Karpas-422 (cell line): ENCODE measurements at regions not wholly inside any gene's neighbourhood (a gene's known extent, or its start where the extent isn't known, plus 50 kb on each side); places are given as distances from the start of the nearest gene placed in this dataset.

Experiments used
- DNase-seq: peaks from one replicate; pipeline ENCODE4 v3.0.0-alpha.2; 2015
- H2AFZ ChIP-seq: fragments of 200-600 bp; sonication (generic); 2 replicates; pipeline ENCODE4 v1.6.1; 2014; ENCODE audit warnings: antibody characterized with exemption, low read length, mixed read lengths
- H3K27ac ChIP-seq: fragments of 200-600 bp; sonication (generic); 2 replicates; pipeline ENCODE4 v1.5.1; 2014; ENCODE audit warnings: mild to moderate bottlenecking, low read length, moderate library complexity
- H3K27me3 ChIP-seq: fragments of 200-600 bp; sonication (generic); 2 replicates; pipeline ENCODE4 v1.6.1; 2014; ENCODE audit warnings: low read length, mixed read lengths
- H3K36me3 ChIP-seq: fragments of 200-600 bp; sonication (generic); 2 replicates; pipeline ENCODE4 v1.6.1; 2014; ENCODE audit warnings: low read length, mixed read lengths; ENCODE audit not compliant: insufficient read depth
- H3K4me1 ChIP-seq: fragments of 200-600 bp; sonication (generic); 2 replicates; pipeline ENCODE4 v1.6.1; 2014; ENCODE audit warnings: mild to moderate bottlenecking, low read length, mixed read lengths
- H3K4me2 ChIP-seq: fragments of 200-600 bp; sonication (generic); 2 replicates; pipeline ENCODE4 v1.6.1; 2014; ENCODE audit warnings: low read length, low read depth, mild to moderate bottlenecking; ENCODE audit not compliant: poor library complexity, severe bottlenecking
- H3K4me3 ChIP-seq: fragments of 200-600 bp; sonication (generic); 2 replicates; pipeline ENCODE4 v1.5.1; 2014; ENCODE audit warnings: mild to moderate bottlenecking, antibody characterized with exemption, low read length, mixed read lengths
- H3K79me2 ChIP-seq: fragments of 200-600 bp; sonication (generic); 2 replicates; pipeline ENCODE4 v1.6.1; 2014; ENCODE audit warnings: mild to moderate bottlenecking, low read length, mixed read lengths
- H3K9ac ChIP-seq: fragments of 200-600 bp; sonication (generic); 2 replicates; pipeline ENCODE4 v1.6.0; 2014; ENCODE audit warnings: low read length
- H3K9me2 ChIP-seq: fragments of 200-600 bp; sonication (generic), shearing (Covaris generic); replicated peaks from 2 replicates; pipeline ENCODE4 v1.6.0; 2014; ENCODE audit warnings: mild to moderate bottlenecking, low read length, moderate library complexity; ENCODE audit not compliant: insufficient read depth
- H3K9me3 ChIP-seq: fragments of 300-700, 200-600 bp; sonication (generic); 2 replicates; pipeline ENCODE4 v1.6.1; 2014; ENCODE audit warnings: low read length, mixed read lengths
- H4K20me1 ChIP-seq: fragments of 200-600 bp; sonication (generic); 2 replicates; pipeline ENCODE4 v1.6.1; 2014; ENCODE audit warnings: mild to moderate bottlenecking, antibody characterized with exemption, low read length, low read depth; ENCODE audit not compliant: insufficient read depth

DNA sequence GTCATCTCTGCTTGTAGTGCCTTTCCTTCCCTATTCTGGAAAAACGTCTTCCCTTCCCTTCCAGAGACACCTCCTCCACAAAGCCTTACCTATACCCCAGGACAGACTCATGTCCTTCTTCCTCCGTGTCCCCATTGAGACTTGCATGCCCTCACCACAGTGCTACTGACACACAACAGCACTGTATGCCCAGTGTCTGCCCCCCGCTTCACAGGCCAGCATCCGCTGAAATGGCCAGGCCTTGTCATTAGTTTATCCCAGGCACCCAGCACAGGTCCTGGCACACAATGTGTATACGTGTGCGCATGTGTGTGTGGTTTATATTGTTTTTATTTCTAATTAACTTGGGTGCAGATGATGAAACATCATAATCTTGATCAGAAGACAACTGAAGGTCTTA is 130.1 kb upstream of the CCL2 start:
- no peak for DNase-seq

DNA sequence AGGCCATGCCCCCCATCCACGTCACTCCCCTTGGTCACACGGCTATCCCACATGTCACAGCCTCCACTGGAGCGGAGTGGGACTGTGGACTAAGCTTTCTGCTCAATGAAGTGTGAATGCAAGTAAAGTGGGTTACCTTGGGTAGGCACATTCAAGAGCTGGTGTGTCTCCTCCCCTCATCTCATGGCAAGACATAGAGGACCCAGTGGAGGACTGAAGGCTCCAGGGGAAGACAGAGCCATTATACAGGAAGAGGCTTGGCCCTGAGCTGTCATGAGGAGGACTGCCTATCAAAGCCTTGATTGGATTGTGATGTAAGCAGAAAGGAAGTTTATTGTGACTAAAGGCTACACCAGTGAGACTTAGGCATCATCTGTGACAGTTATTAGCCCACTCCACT is 129.2 kb upstream of the CCL2 start:
- Histone ChIP-seq H3K4me1 (no peaks in the 10 kb centered on the region), H3K9ac (no peak overlapping the region), H3K79me2 (no peaks in the 10 kb centered on the region), H3K4me2 (no peak overlapping the region), H3K9me2 (no peaks in the 10 kb centered on the region), H3K27me3 (no peaks in the 10 kb centered on the region), H2AFZ (no peak overlapping the region), H3K4me3 (no peak overlapping the region), H3K27ac (no peak overlapping the region), H3K9me3 (no peaks in the 10 kb centered on the region), H4K20me1 (no peaks in the 10 kb centered on the region), H3K36me3 (no peaks in the 10 kb centered on the region)
- no peak for DNase-seq

More for the DNA sequence above, 130.1 kb upstream of the CCL2 start:
- H4K20me1 ChIP-seq, result no peaks in the 10 kb centered on the region
- H2AFZ ChIP-seq, result no peak overlapping the region
- no peak overlapping the region for H3K9ac ChIP-seq
- no peaks in the 10 kb centered on the region for H3K27me3 ChIP-seq
- H3K27ac ChIP-seq, result no peak overlapping the region
- H3K36me3 ChIP-seq, result no peaks in the 10 kb centered on the region
- H3K9me2 ChIP-seq, result no peaks in the 10 kb centered on the region
- no peak overlapping the region for H3K4me2 ChIP-seq
- H3K4me1 ChIP-seq, result no peaks in the 10 kb centered on the region
- H3K4me3 ChIP-seq, result no peak overlapping the region
- no peaks in the 10 kb centered on the region for H3K79me2 ChIP-seq
- no peaks in the 10 kb centered on the region for H3K9me3 ChIP-seq

DNA sequence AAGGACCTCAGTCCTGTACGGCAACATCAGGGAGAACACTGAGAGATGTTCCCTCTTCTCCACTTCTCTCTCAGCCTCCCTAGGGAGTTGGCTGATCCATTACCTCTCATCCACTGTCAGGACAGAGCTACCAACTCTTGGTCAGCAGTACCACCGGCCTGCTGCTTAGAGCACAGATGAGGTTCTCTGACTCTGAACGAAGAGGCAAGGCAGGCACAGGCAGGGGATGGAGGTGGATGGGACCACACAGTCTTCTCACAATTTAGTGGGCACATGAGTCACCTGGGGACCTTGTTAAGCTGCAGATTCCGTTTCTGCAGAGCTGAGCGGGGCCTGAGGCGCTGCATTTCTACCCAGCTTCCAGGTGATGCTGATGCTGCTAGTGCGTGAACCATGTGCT is 128.6 kb upstream of the CCL2 start:
- no peak for DNase-seq

DNA sequence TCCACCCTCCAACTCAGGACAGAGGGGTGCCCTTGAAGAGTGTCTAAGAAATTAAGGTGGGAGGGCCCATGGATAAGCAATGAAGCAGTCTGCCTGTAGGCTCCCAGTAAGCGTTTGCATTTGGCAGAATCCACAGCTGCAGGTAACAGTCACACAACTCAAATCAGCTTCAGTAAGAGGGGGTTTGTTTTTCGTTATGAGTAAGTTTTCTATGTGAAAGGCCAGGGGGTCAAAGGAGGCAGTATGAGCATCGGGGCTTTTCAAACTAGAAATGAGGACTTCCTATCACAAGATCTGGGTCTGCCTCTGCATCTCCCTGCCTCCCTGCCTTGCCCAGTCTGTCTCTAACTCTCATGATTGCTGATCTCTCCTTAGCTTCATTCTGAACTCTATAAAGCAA is 128.1 kb upstream of the CCL2 start:
- H3K36me3 ChIP-seq, result no peaks in the 10 kb centered on the region
- no peak overlapping the region for H3K4me3 ChIP-seq
- H3K9me2 ChIP-seq, result no peaks in the 10 kb centered on the region
- H2AFZ ChIP-seq, result no peak overlapping the region
- no peaks in the 10 kb centered on the region for H3K79me2 ChIP-seq
- H3K27ac ChIP-seq, result no peak overlapping the region
- no peaks in the 10 kb centered on the region for H3K27me3 ChIP-seq
- no peak for DNase-seq
- H3K4me2 ChIP-seq, result no peak overlapping the region
- no peaks in the 10 kb centered on the region for H3K9me3 ChIP-seq
- H4K20me1 ChIP-seq, result no peaks in the 10 kb centered on the region
- H3K4me1 ChIP-seq, result no peaks in the 10 kb centered on the region
- H3K9ac ChIP-seq, result no peak overlapping the region

More for the DNA sequence above, 128.6 kb upstream of the CCL2 start:
- Histone ChIP-seq H3K36me3 (no peaks in the 10 kb centered on the region), H4K20me1 (no peaks in the 10 kb centered on the region), H3K27me3 (no peaks in the 10 kb centered on the region), H3K4me2 (no peak overlapping the region), H3K9me3 (no peaks in the 10 kb centered on the region), H3K4me1 (no peaks in the 10 kb centered on the region), H3K79me2 (no peaks in the 10 kb centered on the region), H2AFZ (no peak overlapping the region), H3K27ac (no peak overlapping the region), H3K9me2 (no peaks in the 10 kb centered on the region), H3K9ac (no peak overlapping the region), H3K4me3 (no peak overlapping the region)

DNA sequence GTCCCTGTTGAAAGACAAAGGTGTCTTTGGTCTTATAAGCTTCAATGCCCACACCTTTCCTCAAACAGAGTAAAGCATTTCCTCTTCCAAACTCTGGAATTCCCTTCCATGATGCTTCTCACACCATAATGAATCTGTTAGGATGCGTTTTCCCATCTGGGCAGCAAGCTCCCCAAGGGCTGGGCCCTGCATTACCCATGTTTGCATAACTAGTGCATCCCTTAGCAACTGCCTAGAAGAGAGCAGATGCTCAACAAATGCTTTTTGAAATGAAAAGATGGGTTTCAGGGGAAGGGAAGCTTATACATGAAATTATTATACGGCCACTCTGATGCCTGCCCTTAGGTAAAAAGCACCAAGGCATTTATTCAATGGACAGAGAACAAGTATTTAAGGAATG is 124.5 kb upstream of the CCL2 start:
- Histone ChIP-seq H3K4me3 (no peak overlapping the region), H3K9me3 (no peaks in the 10 kb centered on the region), H4K20me1 (no peaks in the 10 kb centered on the region), H2AFZ (no peak overlapping the region), H3K9me2 (no peaks in the 10 kb centered on the region), H3K9ac (no peak overlapping the region), H3K36me3 (no peaks in the 10 kb centered on the region), H3K4me2 (no peak overlapping the region), H3K27ac (no peak overlapping the region), H3K79me2 (no peaks in the 10 kb centered on the region), H3K27me3 (no peaks in the 10 kb centered on the region), H3K4me1 (no peaks in the 10 kb centered on the region)
- DNase-seq, result no peak

DNA sequence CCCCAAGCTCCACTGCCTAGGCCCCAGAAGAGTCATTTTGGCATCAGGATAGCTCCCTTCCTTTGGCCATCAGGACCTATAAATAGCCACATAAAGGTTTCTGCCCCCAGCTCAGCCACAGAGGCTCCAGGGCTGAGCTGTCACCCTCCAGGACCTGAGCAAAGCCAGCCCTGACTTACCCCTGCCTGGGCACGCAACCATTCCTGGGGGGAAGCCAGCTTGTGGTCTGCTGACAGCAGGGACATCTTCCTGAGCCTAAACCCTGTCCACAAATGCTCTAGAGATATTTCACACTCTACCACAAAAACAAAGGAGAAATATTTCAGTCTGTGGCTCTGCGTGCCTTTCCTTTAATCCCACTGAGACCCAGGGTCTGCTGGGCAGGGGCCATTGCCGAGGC is 123.7 kb upstream of the CCL2 start:
- Histone ChIP-seq H3K4me3 (no peak overlapping the region), H3K9me3 (no peaks in the 10 kb centered on the region), H3K4me2 (no peak overlapping the region), H2AFZ (no peak overlapping the region), H4K20me1 (no peaks in the 10 kb centered on the region), H3K9ac (no peak overlapping the region), H3K27me3 (no peaks in the 10 kb centered on the region), H3K36me3 (no peaks in the 10 kb centered on the region), H3K9me2 (no peaks in the 10 kb centered on the region), H3K4me1 (no peaks in the 10 kb centered on the region), H3K27ac (no peak overlapping the region), H3K79me2 (no peaks in the 10 kb centered on the region)
- DNase-seq, result no peak

DNA sequence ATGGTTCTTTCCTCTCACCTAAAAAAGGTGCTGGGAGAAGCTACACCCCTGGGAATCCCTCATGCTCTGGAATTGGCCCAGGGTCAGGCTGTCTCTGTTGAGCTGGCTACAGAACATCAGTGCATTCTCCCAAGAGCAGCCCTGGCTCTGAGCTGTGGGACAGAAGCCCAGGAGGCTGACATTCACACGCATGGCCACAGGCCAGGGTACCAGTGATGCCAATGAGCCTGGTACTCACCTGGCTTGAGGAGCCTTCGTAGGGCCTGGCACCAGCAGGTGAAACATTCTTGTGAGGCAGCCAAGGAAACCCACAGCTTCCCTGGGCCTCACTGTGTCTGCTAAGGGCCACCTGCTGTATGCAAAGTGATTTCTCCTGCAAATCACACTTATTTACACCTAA is 121.7 kb upstream of the CCL2 start:
- DNase-seq, result no peak
- H3K4me2 ChIP-seq, result no peak overlapping the region
- no peaks in the 10 kb centered on the region for H3K79me2 ChIP-seq
- H3K9ac ChIP-seq, result no peak overlapping the region
- H3K9me3 ChIP-seq, result no peaks in the 10 kb centered on the region
- H3K4me3 ChIP-seq, result no peak overlapping the region
- H3K9me2 ChIP-seq, result no peaks in the 10 kb centered on the region
- no peaks in the 10 kb centered on the region for H3K27me3 ChIP-seq
- H3K27ac ChIP-seq, result no peak overlapping the region
- no peaks in the 10 kb centered on the region for H4K20me1 ChIP-seq
- H2AFZ ChIP-seq, result no peak overlapping the region
- no peaks in the 10 kb centered on the region for H3K36me3 ChIP-seq
- H3K4me1 ChIP-seq, result no peaks in the 10 kb centered on the region

DNA sequence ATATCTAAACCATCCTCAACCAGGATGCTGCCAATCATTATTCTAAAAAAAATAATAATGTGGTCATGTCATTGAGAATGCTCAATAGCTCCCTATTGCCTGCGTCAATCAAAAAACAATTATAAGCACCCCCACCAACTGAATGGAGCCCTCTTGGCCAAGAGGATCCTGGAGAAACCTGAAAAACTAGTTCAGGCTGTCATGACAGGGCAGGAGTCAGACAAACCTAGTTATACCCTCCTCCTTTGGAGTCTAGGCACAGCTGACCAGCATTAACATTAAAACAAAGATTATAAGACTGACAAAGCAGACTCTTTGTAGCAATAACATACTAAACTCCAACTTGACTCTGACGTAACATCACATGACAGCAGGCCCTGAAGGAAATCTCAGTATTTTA is 119.2 kb upstream of the CCL2 start:
- no peaks in the 10 kb centered on the region for H3K9me2 ChIP-seq
- no peaks in the 10 kb centered on the region for H3K79me2 ChIP-seq
- no peak overlapping the region for H3K4me3 ChIP-seq
- H3K4me1 ChIP-seq, result no peaks in the 10 kb centered on the region
- no peak overlapping the region for H3K27ac ChIP-seq
- no peaks in the 10 kb centered on the region for H4K20me1 ChIP-seq
- H2AFZ ChIP-seq, result no peak overlapping the region
- H3K9ac ChIP-seq, result no peak overlapping the region
- no peak overlapping the region for H3K4me2 ChIP-seq
- H3K36me3 ChIP-seq, result no peaks in the 10 kb centered on the region
- no peaks in the 10 kb centered on the region for H3K27me3 ChIP-seq
- no peak for DNase-seq
- no peaks in the 10 kb centered on the region for H3K9me3 ChIP-seq

DNA sequence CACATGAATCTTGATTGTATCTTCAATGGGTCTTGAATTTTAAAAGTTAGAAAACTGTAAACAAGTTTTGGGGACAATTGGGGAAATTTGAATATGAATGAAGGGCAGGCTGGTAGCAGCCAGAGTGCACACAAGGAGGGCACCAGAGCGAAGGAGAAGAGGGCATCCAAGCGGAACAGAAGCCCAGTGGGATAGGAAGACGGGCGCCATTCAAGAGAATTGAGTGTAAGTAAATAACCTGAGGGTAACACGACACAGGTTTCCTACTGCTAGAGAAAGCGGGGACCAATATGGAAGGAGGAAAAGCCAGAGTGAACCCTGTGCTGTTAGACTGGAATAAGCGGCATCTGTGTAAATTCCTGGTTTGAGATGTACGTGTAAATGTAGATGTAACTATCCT is 115.1 kb upstream of the CCL2 start:
- no peaks in the 10 kb centered on the region for H3K79me2 ChIP-seq
- H3K27me3 ChIP-seq, result no peaks in the 10 kb centered on the region
- H3K4me1 ChIP-seq, result no peaks in the 10 kb centered on the region
- H2AFZ ChIP-seq, result no peak overlapping the region
- no peak overlapping the region for H3K27ac ChIP-seq
- no peak overlapping the region for H3K4me2 ChIP-seq
- no peak overlapping the region for H3K9ac ChIP-seq
- no peak for DNase-seq
- H3K9me2 ChIP-seq, result no peaks in the 10 kb centered on the region
- H4K20me1 ChIP-seq, result no peaks in the 10 kb centered on the region
- H3K36me3 ChIP-seq, result no peaks in the 10 kb centered on the region
- H3K4me3 ChIP-seq, result no peak overlapping the region
- H3K9me3 ChIP-seq, result no peaks in the 10 kb centered on the region
